Adrenal gland (tissue), 5 donors: ENCODE measurements at regions not wholly inside any gene's neighbourhood (a gene's known extent, or its start where the extent isn't known, plus 50 kb on each side); places are given as distances from the start of the nearest gene placed in this dataset.
"Not testable (repeated sequence)": the region's sequence is repeated elsewhere in the genome, so short reads cannot be mapped to it uniquely, and the experiment has no call there.

Source experiments
- CTCF ChIP-seq, 6 experiments: fragments of 450-650 bp in 4 of 6; fragments of 200-600 bp in 2 of 6; sonication (generic) in 1 of 6; IDR thresholded peaks; 1 replicate in 5 of 6; 2 replicates in 1 of 6; pipeline versions ENCODE4 v1.5.1 to v1.8.0; 2016 to 2021; ENCODE audit warnings: antibody characterized with exemption in 6 of 6, mild to moderate bottlenecking in 2 of 6, moderate library complexity in 1 of 6
- POLR2A ChIP-seq, 2 donors: fragments of 450-650 bp; IDR thresholded peaks; one replicate each; pipeline ENCODE4 v1.6.1; 2017; ENCODE audit warnings: antibody characterized with exemption in 2 of 2, mild to moderate bottlenecking in 2 of 2, moderate library complexity in 1 of 2
- donor health status: DM: no; HTN: no; CAD: no.

DNA sequence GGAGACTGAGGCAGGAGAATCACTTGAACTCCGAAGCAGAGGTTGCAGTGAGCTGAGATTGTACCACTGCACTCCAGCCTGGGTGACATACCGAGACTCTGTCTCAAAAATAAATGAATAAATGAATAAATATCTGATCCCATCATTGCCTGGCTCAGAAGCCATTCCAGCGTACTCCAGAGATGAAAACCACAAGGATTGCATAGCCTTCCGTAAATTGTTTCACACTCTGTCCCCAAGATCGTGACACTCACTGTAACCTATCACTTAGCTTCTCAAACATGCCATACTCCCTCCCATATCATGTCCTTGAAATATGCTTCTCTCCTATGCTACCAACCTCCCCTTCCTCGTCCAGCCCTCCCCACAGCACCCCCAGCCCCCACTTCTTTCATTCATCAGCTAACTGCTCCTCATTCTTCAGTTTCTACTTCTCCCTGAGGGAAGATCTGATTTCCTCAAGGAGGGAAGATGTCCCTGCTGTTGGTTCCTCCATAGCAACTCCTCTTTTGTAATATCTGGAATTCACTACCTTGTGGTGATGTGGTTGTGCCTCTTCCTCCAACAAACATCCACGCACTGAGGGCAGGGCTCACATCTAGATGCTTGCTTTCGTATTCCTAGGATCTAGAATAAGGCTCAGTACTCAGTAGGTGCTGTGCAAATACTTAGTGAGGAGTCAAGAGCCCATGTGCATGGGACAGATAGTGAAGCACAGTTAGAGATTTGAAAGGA is 744.9 kb upstream of the TPTE start:
- TF ChIP-seq POLR2A, CTCF (IDR thresholded peaks at IDR 0.05): not testable (repeated sequence)
